WTC11 (cell line): ENCODE measurements at regions not wholly inside any gene's neighbourhood (a gene's known extent, or its start where the extent isn't known, plus 50 kb on each side); places are given as distances from the start of the nearest gene placed in this dataset.

Source experiments
- ATAC-seq: fragments of 200-7000 bp; cut with Tn5 transposase; 2 replicates; pipeline ENCODE4 v1.10.0; 2021; ENCODE audit warnings: mild to moderate bottlenecking, moderate library complexity
- CTCF ChIA-PET: fragments of 300-600 bp; sonication (Branson Sonifier 250); formaldehyde crosslinking; loops from one replicate; lab custom pipeline; 2021; ENCODE audit warnings: antibody characterized with exemption; lab: Charles Lee
- POLR2A ChIA-PET: fragments of 350-600 bp; sonication (Branson Sonifier 250); formaldehyde crosslinking; loops from one replicate; lab custom pipeline; 2021; ENCODE audit warnings: antibody characterized with exemption; lab: Charles Lee
- DNase-seq: peaks from one replicate; pipeline ENCODE4 v3.0.0; 2021; ENCODE audit warnings: low spot score
- H3K27ac Mint-ChIP-seq: 2 replicates; pipeline ENCODE4 v1.8.0; 2021; ENCODE audit warnings: mixed read lengths
- H3K27me3 Mint-ChIP-seq: 2 replicates; pipeline ENCODE4 v1.8.0; 2021; ENCODE audit warnings: low read depth, mild to moderate bottlenecking, moderate library complexity, mixed read lengths
- H3K36me3 Mint-ChIP-seq: 2 replicates; pipeline ENCODE4 v1.8.0; 2021; ENCODE audit warnings: mixed read lengths
- H3K4me1 Mint-ChIP-seq: 2 replicates; pipeline ENCODE4 v1.8.0; 2022; ENCODE audit warnings: mixed read lengths
- H3K4me3 Mint-ChIP-seq: 2 replicates; pipeline ENCODE4 v1.8.0; 2021; ENCODE audit warnings: mild to moderate bottlenecking, moderate library complexity, mixed read lengths
- H3K9me3 Mint-ChIP-seq: 2 replicates; pipeline ENCODE4 v1.8.0; 2021; ENCODE audit warnings: mixed read lengths
- AFF4 ChIP-seq: sonication (generic); formaldehyde crosslinking; IDR thresholded peaks from 2 replicates; pipeline ENCODE4 v1.8.1; 2023; ENCODE audit warnings: mild to moderate bottlenecking, missing genetic modification reagents, borderline replicate concordance
- ATF1 ChIP-seq: sonication (generic); formaldehyde crosslinking; IDR thresholded peaks from 2 replicates; pipeline ENCODE4 v1.8.1; 2023; ENCODE audit warnings: mild to moderate bottlenecking, moderate library complexity, missing genetic modification reagents
- CDX4 ChIP-seq: fragments of 250-450 bp; sonication (Bioruptor Pico); IDR thresholded peaks from 2 replicates; pipeline ENCODE4 v1.9.0; 2021; ENCODE audit warnings: moderate library complexity, mild to moderate bottlenecking, inconsistent platforms, borderline replicate concordance
- ETV6 ChIP-seq: sonication (generic); formaldehyde crosslinking; IDR thresholded peaks from 2 replicates; pipeline ENCODE4 v1.8.1; 2022; ENCODE audit warnings: mild to moderate bottlenecking, missing genetic modification reagents
- FOXP1 ChIP-seq: sonication (generic); formaldehyde crosslinking; IDR thresholded peaks from 2 replicates; pipeline ENCODE4 v1.8.0; 2022; ENCODE audit warnings: missing genetic modification reagents, mild to moderate bottlenecking, moderate library complexity, borderline replicate concordance
- GABPB1 ChIP-seq: sonication (generic); formaldehyde crosslinking; IDR thresholded peaks from 2 replicates; pipeline ENCODE4 v1.8.1; 2023; ENCODE audit warnings: mild to moderate bottlenecking, missing genetic modification reagents
- GTF2I ChIP-seq: fragments of 250-450 bp; sonication (Bioruptor Pico); conservative IDR thresholded peaks from 2 replicates; pipeline ENCODE4 v1.4.0; 2021; ENCODE audit warnings: mild to moderate bottlenecking
- HMGXB4 ChIP-seq: sonication (generic); formaldehyde crosslinking; IDR thresholded peaks from 2 replicates; pipeline ENCODE4 v1.8.1; 2023; ENCODE audit warnings: mild to moderate bottlenecking, moderate library complexity, missing genetic modification reagents
- KAT7 ChIP-seq: sonication (generic); formaldehyde crosslinking; IDR thresholded peaks from 2 replicates; pipeline ENCODE4 v1.8.1; 2023; ENCODE audit warnings: missing genetic modification reagents, mild to moderate bottlenecking, borderline replicate concordance
- NFE2L1 ChIP-seq: sonication (generic); formaldehyde crosslinking; IDR thresholded peaks from 2 replicates; pipeline ENCODE4 v1.8.1; 2023; ENCODE audit warnings: missing genetic modification reagents
- NFYB ChIP-seq: sonication (generic); formaldehyde crosslinking; conservative IDR thresholded peaks from 2 replicates; pipeline ENCODE4 v1.8.0; 2022; ENCODE audit warnings: low read depth, missing genetic modification reagents
- PRRX2 ChIP-seq: fragments of 250-450 bp; sonication (Bioruptor Pico); IDR thresholded peaks from 2 replicates; pipeline ENCODE4 v1.8.0; 2021; ENCODE audit warnings: mild to moderate bottlenecking
- SOX15 ChIP-seq: fragments of 250-450 bp; sonication (Bioruptor Pico); IDR thresholded peaks from 2 replicates; pipeline ENCODE4 v1.9.0; 2021; ENCODE audit warnings: mild to moderate bottlenecking
- TEAD1 ChIP-seq: sonication (generic); formaldehyde crosslinking; IDR thresholded peaks from 2 replicates; pipeline ENCODE4 v1.8.0; 2022; ENCODE audit warnings: mild to moderate bottlenecking, missing genetic modification reagents
- TP53 ChIP-seq: sonication (generic); formaldehyde crosslinking; IDR thresholded peaks from 2 replicates; pipeline ENCODE4 v1.8.1; 2023; ENCODE audit warnings: mild to moderate bottlenecking, missing genetic modification reagents
- ZNF121 ChIP-seq: sonication (generic); formaldehyde crosslinking; IDR thresholded peaks from 2 replicates; pipeline ENCODE4 v1.8.0; 2023; ENCODE audit warnings: missing genetic modification reagents
- ZNF219 ChIP-seq: sonication (generic); formaldehyde crosslinking; IDR thresholded peaks from 2 replicates; pipeline ENCODE4 v1.8.0; 2023; ENCODE audit warnings: missing genetic modification reagents, mild to moderate bottlenecking, borderline replicate concordance
- ZNF396 ChIP-seq: fragments of 250-450 bp; sonication (Bioruptor Pico); IDR thresholded peaks from 2 replicates; pipeline ENCODE4 v1.8.0; 2021; ENCODE audit warnings: mild to moderate bottlenecking, moderate library complexity, borderline replicate concordance
- ZSCAN18 ChIP-seq: fragments of 250-450 bp; sonication (Bioruptor Pico); IDR thresholded peaks from 2 replicates; pipeline ENCODE4 v2.1.2; 2022; ENCODE audit warnings: mild to moderate bottlenecking, moderate library complexity
- TF ChIP-seq, protein P1 (sequence below): sonication (generic); formaldehyde crosslinking; IDR thresholded peaks from 2 replicates; pipeline ENCODE4 v1.8.0; 2022; ENCODE audit warnings: mild to moderate bottlenecking, missing genetic modification reagents
- TF ChIP-seq, protein P2 (sequence below): sonication (generic); formaldehyde crosslinking; IDR thresholded peaks from 2 replicates; pipeline ENCODE4 v1.8.0; 2023; ENCODE audit warnings: missing genetic modification reagents
- TF ChIP-seq, protein P3 (sequence below): fragments of 250-450 bp; sonication (Bioruptor Pico); conservative IDR thresholded peaks from 2 replicates; pipeline ENCODE4 v1.9.0; 2021; ENCODE audit warnings: mild to moderate bottlenecking

GRCh38 chr6:169370666-169371343, 117.2 kb upstream of the THBS2 start:
- Mint-ChIP-seq H3K4me1 (no peaks in the 10 kb centered on the region), H3K9me3 (peaks cover 37% of the 10 kb centered on the region), H3K27me3 (no peaks in the 10 kb centered on the region; the same call in 1 of the 2 replicates), H3K36me3 (peaks cover 24% of the 10 kb centered on the region), H3K4me3 (no peak overlapping the region), H3K27ac (no peak overlapping the region)
- DNase-seq (no peak), ATAC-seq (peak; percentile 17; the same call in 1 of the 2 replicates)
- ChIA-PET POLR2A (no interaction called here), CTCF (interaction anchor here (0.7 to 1.2 kb wide), 3 partner anchors 21 to 478 kb away, joined by 3 read pairs; no protein-coding TSS in a partner anchor)
- TF ChIP-seq ZNF219 (no peak), HMGXB4 (no peak), AFF4 (no peak), GABPB1 (no peak), ETV6 (CRISPR knock-in tag) (no peak), NFYB (CRISPR knock-in tag) (no peak), PRRX2 (no peak), TP53 (CRISPR knock-in tag) (no peak), ATF1 (no peak)
- TF ChIP-seq, protein P1, sequence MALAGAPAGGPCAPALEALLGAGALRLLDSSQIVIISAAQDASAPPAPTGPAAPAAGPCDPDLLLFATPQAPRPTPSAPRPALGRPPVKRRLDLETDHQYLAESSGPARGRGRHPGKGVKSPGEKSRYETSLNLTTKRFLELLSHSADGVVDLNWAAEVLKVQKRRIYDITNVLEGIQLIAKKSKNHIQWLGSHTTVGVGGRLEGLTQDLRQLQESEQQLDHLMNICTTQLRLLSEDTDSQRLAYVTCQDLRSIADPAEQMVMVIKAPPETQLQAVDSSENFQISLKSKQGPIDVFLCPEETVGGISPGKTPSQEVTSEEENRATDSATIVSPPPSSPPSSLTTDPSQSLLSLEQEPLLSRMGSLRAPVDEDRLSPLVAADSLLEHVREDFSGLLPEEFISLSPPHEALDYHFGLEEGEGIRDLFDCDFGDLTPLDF (CRISPR knock-in tag), result no peak

GRCh38 chr6:169370054-169370453, 116.4 kb upstream of the THBS2 start:
- CTCF ChIA-PET, result interaction anchor here (0.8 kb wide), 1 partner anchor 477 kb away, joined by 3 read pairs; no protein-coding TSS in a partner anchor
- POLR2A ChIA-PET, result no interaction called here
- TF ChIP-seq, protein P2, sequence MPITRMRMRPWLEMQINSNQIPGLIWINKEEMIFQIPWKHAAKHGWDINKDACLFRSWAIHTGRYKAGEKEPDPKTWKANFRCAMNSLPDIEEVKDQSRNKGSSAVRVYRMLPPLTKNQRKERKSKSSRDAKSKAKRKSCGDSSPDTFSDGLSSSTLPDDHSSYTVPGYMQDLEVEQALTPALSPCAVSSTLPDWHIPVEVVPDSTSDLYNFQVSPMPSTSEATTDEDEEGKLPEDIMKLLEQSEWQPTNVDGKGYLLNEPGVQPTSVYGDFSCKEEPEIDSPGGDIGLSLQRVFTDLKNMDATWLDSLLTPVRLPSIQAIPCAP (CRISPR knock-in tag), result no peak
- TF ChIP-seq FOXP1 (CRISPR knock-in tag) (no peak), TEAD1 (no peak), NFE2L1 (CRISPR knock-in tag) (no peak), ZSCAN18 (CRISPR knock-in tag) (no peak), KAT7 (no peak), ZNF121 (CRISPR knock-in tag) (no peak), CDX4 (CRISPR knock-in tag) (no peak), ZNF396 (CRISPR knock-in tag) (no peak), SOX15 (no peak), GTF2I (CRISPR knock-in tag) (no peak)
- TF ChIP-seq, protein P3, sequence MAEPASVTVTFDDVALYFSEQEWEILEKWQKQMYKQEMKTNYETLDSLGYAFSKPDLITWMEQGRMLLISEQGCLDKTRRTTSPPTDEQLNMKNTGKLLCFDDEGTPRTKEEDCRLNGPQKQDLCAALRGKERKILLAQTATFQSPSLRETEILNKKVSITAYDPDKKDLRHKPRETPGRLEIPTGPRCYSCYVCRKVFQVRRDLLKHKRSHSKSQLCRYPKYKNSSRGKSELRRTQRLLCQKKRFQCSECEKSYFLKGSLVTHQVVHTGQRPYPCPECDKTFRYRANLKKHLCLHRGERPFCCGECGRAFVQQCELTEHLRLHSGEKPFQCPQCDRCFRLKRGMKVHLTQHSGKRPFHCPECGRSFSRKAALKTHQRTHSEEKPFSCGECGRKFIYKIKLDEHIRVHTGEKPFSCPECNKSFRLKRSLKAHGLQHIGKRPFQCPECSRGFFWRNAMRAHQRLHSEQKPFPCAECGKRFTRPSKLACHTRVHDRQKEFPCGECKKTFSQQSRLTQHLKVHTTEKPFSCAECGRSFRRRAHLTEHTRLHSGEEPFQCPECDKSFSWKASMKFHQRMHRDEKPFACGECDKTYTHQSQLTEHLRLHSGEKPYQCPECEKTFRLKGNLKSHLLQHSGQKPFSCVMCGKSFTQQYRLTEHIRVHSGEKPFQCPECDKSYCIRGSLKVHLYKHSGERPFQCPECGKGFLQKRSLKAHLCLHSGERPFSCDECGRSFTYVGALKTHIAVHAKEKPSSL (CRISPR knock-in tag), result no peak

More at GRCh38 chr6:169370054-169370453, 116.4 kb upstream of the THBS2 start:
- no peaks in the 10 kb centered on the region; the same call in 1 of the 2 replicates for H3K27me3 Mint-ChIP-seq
- H3K36me3 Mint-ChIP-seq, result peaks cover 18% of the 10 kb centered on the region
- H3K4me3 Mint-ChIP-seq, result no peak overlapping the region
- ATAC-seq (no peak; the same call in 1 of the 2 replicates), DNase-seq (no peak)
- H3K9me3 Mint-ChIP-seq, result peaks cover 32% of the 10 kb centered on the region
- no peaks in the 10 kb centered on the region for H3K4me1 Mint-ChIP-seq
- H3K27ac Mint-ChIP-seq, result no peak overlapping the region
